ENCODE measurements at regions not wholly inside any gene's neighbourhood (a gene's known extent, or its start where the extent isn't known, plus 50 kb on each side); places are given as distances from the start of the nearest gene placed in this dataset.
"Not testable (repeated sequence)": the region's sequence is repeated elsewhere in the genome, so short reads cannot be mapped to it uniquely, and the experiment has no call there.

DNA sequence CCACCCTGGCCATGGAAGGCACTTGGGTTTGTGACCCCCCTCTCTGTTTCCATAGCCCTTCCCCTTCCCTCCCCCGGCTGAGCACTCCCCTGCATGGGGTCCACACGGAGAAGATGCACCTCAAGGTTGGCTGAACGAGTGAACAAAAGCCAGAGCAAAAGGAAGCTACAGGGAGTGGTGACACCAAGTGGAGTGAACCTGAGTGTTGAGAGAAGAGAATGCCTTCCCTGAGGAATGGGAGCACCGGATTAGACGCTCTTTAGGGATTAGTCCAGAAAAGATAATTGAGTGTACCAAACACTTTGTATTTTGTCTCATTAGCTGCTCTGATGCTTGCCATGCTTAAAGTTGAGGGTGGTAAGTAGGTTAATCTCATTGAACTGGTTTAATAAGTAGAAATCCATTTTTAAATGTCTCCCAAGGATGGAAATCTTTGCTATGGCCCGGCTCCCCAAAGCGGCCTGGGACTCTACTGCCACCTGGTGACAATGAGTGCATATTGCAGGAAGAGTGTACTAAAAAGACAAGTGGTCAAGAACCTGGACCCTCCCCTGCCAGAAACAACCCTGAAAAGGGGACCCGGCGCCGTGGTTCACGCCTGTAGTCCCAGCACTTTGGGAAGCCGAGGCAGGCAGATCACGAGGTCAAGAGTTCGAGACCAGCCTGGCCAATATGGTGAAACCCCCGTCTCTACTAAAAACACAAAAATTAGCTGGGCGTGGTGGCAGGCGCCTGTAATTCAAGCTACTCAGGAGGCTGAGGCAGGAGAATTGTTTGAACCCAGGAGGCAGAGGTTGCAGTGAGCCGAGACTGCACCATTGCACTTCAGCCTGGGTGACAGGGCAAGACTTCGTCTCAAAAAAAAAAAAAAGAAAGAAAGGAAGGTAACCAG, 150.6 kb upstream of the ZC3H12A start:
- peak; percentile 26 for DNase-seq (ENCODE audit: low read depth)

DNA sequence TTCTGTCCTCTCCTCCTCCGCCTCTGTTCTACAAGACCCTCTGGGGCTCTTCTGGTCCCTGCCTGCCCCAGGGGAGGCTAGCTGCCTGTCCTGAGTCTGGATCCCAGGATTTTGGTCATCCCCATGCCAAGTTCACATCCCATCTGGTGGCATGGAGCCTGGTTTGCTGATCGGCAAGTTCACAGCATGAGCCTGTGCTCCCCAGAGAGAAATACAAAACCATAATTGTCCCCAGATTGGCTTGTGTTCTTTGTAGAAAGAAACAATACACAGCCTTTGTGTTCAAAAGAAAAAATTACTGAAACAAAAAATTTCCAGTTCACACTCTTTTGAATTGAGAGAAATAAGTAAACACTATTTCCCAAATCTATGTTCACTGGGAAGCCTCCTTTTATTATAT, 149.4 kb upstream of the ZC3H12A start:
- no peak for DNase-seq (ENCODE audit: low read depth)

GRCh38 chr1:37325509-37326437, 148.6 kb upstream of the ZC3H12A start:
- no peak for DNase-seq (ENCODE audit: low read depth)

GRCh38 chr1:37332126-37332525, 142.3 kb upstream of the ZC3H12A start:
- DNase-seq (ENCODE audit: low read depth) = no peak

DNA sequence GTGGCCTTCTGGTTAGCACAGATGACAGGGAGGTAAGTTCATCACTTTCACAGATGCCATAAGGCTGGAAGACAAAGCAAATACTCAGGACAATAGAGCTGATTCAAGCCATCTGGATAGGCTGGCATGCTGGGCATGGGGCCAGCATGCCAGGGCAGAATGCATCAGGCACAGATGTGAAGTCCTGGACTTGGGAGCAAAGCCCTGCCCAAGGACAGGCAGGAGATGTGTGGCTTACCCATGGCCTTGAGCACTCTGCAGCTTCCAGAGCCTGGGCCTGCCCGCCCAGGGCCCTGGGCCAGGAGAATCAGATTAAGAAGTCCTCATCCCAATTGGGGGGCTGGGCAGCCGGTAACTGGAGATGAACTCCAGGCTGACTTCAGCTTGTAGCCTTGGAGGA, 135.7 kb upstream of the ZC3H12A start:
- no peak for DNase-seq (ENCODE audit: low read depth)

- DNase-seq (ENCODE audit: low read depth) = no peak
Observed at GRCh38 chr1:37342736-37343135, 131.6 kb upstream of the ZC3H12A start.

DNA sequence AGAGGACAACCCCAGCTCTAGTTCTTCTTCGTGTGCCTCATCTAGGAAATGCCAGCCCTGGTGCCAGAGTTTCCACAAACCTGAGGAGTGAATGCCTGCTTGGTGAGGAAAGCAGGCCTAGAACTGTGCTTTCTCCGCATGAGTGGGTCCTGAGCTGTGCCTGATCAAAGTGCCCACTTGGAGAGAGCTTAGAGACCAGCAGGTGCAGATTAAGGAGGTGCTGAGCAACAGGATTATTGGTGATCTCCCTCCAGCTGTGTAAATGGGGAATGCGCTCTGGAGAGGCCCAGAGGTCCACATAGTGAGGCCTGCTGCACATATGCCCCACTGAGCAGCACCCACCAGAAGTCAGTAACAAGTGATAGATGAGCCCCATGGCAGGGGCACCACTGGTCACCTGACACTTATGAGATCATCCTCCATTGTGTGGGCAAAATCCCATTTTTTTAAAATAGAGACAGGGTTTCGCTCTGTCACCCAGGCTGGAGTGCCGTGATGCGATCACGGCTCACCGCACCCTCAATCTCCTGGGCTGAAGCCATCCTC, 127.2 kb upstream of the ZC3H12A start:
- no peak for DNase-seq (ENCODE audit: low read depth)

- DNase-seq (ENCODE audit: low read depth) = no peak
Observed at GRCh38 chr1:37353871-37354270, 120.5 kb upstream of the ZC3H12A start.

- DNase-seq (ENCODE audit: low read depth) = no peak
Observed at GRCh38 chr1:37354876-37355650, 119.3 kb upstream of the ZC3H12A start.

GRCh38 chr1:37358992-37359391, 115.4 kb upstream of the ZC3H12A start:
- no peak for DNase-seq (ENCODE audit: low read depth)

DNA sequence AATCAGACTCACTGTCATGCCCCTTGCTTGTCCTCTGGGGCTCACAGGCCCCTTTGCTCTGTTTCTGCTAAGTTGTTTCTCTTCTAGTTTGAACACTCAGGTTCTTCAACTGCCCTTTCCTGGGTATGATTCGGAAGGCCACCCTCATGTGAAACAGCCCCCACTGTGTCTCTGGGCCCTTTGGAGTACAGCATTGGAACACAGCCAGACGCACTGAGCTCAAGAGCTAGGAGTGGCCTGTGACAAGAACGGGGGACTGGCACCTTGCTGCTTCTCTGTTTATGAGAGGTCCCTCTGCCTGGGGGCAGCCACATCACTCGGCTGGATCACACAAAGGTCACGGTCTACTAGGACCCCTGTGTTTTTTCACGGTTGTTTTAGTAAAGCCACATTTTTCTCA, 114.4 kb upstream of the ZC3H12A start:
- no peak for DNase-seq (ENCODE audit: low read depth)

GRCh38 chr1:37362594-37363385, 111.6 kb upstream of the ZC3H12A start:
- no peak for DNase-seq (ENCODE audit: low read depth)

GRCh38 chr1:37363535-37363934, 110.8 kb upstream of the ZC3H12A start:
- DNase-seq (ENCODE audit: low read depth) = no peak

DNA sequence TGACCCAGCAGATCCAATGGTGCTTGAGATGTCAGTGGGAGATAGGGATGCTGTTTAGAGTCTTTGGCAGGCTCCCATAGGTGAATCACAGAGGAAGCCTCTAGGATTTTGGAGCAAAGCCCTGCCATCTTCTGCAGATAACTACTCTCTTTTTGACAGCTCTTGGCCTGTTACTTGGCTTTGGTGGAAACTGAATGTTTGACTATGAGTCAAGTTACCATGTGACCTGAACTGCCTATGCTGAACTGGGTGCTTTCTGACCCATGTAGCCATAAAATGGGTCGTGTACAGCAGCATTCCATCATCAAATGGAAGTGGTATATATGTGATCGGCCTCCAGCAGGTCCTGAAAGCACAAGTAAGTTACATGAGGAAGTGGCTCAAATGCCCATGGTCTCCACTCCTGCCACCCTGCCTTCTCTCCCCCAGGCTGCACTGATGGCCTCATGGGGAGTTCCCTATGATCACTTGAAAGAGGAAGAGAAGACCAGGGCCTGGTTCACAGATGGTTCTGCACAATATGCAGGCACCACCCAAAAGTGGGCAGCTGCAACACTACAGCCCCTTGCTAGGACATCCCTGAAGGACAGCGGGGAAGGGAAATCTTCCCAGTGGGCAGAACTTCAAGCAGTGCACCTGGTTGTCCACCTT, 105.6 kb upstream of the ZC3H12A start:
- DNase-seq (ENCODE audit: low read depth) = not testable (repeated sequence)

DNA sequence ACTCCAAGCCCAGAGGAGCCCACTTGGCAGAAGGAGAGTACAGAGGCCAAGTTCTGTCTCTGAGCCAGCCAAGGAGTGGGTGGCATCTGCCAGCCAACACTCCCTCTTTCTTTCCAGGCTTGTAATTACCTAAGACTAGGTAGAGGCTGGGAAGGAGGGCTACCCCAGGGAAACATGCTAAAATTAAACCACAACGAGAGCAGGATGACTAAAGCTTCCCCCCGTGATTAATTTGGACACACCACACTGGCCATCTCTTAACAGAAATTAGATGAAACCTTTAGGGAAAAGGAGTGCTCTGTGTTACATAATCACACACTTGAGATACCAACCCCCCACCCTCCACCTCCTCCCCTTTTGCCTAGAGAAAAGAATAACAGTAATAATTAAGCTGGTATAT, 102.1 kb upstream of the ZC3H12A start:
- no peak for DNase-seq (ENCODE audit: low read depth)

DNA sequence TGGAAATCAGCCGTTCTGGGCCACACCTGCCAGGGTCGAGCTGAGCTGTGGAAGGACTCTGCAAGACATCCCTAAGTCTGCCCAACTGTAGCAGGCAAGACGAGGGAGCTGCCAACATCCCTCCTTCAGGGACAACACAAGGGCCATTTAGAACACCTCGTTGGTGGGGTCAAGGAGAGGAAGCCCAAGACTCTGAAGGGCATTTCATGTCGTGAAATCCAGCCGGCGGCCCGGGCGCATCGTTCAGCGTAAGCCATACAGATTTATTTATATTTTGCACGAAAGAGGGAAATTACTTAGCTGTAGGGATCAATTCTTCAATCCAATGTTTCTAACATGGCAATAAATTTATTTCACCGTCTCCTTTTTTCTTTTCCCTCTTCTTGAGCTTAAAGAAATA, 101.7 kb upstream of the ZC3H12A start:
- no peak for DNase-seq (ENCODE audit: low read depth)

GRCh38 chr1:37373413-37373812, 101.0 kb upstream of the ZC3H12A start:
- no peak for DNase-seq (ENCODE audit: low read depth)

DNA sequence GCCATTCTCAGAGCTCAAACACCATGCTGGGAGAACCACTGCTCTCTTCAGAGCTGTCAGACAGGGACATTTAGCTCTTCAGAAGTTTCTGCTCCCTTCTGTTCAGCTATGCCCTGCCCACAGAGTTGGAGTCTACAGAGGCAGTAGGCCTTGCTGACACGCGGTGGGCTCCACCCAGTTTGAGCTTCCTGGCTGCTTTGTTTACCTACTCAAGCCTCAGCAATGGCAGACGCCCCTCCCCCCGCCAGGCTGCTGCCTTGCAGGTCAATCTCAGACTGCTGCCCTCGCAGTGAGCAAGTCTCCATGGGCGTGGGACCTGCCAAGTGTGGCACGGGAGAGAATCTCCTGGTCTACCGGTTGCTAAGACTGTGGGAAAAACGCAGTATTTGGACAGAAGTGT, 93.8 kb upstream of the ZC3H12A start:
- not testable (repeated sequence) for DNase-seq (ENCODE audit: low read depth)

DNA sequence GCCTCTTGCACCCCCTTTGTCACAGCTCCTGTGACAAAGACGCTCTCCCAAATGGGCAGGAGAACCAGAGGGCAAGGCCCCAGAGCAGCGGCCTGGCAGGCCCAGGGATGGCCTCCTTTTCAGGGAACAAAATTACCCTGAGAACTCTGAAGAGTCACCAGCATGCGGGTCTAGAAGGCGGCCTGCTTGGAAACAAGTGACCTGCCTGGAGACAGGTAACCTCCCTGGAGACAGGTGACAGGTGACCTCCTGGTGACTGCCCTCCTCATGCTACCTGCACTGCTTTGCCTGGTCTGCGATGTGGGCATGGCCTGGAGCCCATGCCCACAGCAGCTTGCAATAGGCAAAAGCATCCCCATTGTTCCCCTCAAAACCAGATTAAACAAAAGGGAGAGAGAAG, 86.5 kb upstream of the ZC3H12A start:
- DNase-seq (ENCODE audit: low read depth) = no peak

DNA sequence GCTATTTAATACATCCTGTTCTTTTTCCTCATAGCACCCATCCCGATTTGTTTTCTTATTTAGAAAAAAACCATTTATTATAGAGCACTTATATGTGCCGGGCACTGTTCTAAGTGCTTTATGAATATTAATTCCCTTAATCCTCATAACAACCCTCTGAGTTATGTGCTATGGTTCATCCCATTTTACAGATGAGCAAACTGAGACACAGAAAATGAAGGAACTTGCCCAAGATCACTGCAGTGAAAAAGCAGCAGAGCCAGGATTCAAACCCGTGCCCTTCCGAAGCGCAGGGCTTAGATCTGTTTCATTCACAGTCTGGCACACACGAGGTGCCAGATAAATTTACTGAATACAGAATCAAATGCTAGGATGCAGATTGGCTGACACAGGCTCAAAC, 85.1 kb upstream of the ZC3H12A start:
- DNase-seq (ENCODE audit: low read depth) = no peak

Data from iris pigment epithelial cell (primary cell).